PC-3 (cell line): ENCODE measurements at regions not wholly inside any gene's neighbourhood (a gene's known extent, or its start where the extent isn't known, plus 50 kb on each side); places are given as distances from the start of the nearest gene placed in this dataset.

Experiments
- ATAC-seq: fragments of 200-7000 bp; cut with Tn5 transposase; 2 replicates; pipeline ENCODE4 v1.9.1; 2020; ENCODE audit warnings: mild to moderate bottlenecking, moderate library complexity
- BruUV-seq: library from RNA; stranded (reverse); fragments of 400-500 nt; replicated peaks from 2 replicates; lab custom pipeline; 2021; lab: Mats Ljungman, UMichigan
- CTCF ChIA-PET: fragments of 300-600 bp; sonication (Branson Sonifier 250); formaldehyde crosslinking; loops from one replicate; lab custom pipeline; 2022; ENCODE audit warnings: antibody characterized with exemption; lab: Charles Lee
- POLR2A ChIA-PET: fragments of 300-600 bp; sonication (Branson Sonifier 250); formaldehyde crosslinking; loops from one replicate; lab custom pipeline; 2022; ENCODE audit warnings: antibody characterized with exemption; ENCODE audit not compliant: unreplicated experiment; lab: Charles Lee
- DNase-seq: peaks from one replicate; pipeline ENCODE4 v3.0.0-alpha.2; 2015
- H2AFZ ChIP-seq: fragments of 300-600 bp; sonication (generic); 2 replicates; pipeline ENCODE4 v1.6.0; 2016; ENCODE audit warnings: antibody characterized with exemption, low read length
- H3F3A ChIP-seq: fragments of 300-600 bp; sonication (generic); one replicate; pipeline ENCODE4 v1.6.0; 2017; ENCODE audit warnings: antibody characterized with exemption, low read length, control low read depth, mild to moderate bottlenecking; ENCODE audit not compliant: unreplicated experiment
- H3K27ac ChIP-seq: fragments of 300-600 bp; sonication (generic); 2 replicates; pipeline ENCODE4 v1.5.1; 2016; ENCODE audit warnings: mild to moderate bottlenecking, low read length
- H3K27me3 ChIP-seq: fragments of 300-600 bp; sonication (generic); 2 replicates; pipeline ENCODE4 v1.6.1; 2016; ENCODE audit warnings: low read length, mixed read lengths
- H3K36me3 ChIP-seq: fragments of 300-600 bp; sonication (generic); 2 replicates; pipeline ENCODE4 v1.6.1; 2016; ENCODE audit warnings: low read depth, mixed run types, low read length, mixed read lengths
- H3K4me1 ChIP-seq: fragments of 300-600 bp; sonication (generic); 2 replicates; pipeline ENCODE4 v1.5.1; 2016; ENCODE audit warnings: low read length; ENCODE audit not compliant: insufficient read depth
- H3K4me2 ChIP-seq: fragments of 300-600 bp; sonication (generic); 2 replicates; pipeline ENCODE4 v1.6.0; 2016; ENCODE audit warnings: low read length
- H3K4me3 ChIP-seq: fragments of 300-600 bp; sonication (generic); 2 replicates; pipeline ENCODE4 v1.5.1; 2016; ENCODE audit warnings: mild to moderate bottlenecking, low read length, mixed read lengths
- H3K79me2 ChIP-seq: fragments of 300-600 bp; sonication (generic); 2 replicates; pipeline ENCODE4 v1.6.1; 2017; ENCODE audit warnings: low read length, mixed read lengths
- H3K9ac ChIP-seq: fragments of 300-600 bp; sonication (generic); 2 replicates; pipeline ENCODE4 v1.6.0; 2016; ENCODE audit warnings: mild to moderate bottlenecking, low read length
- H3K9me2 ChIP-seq: fragments of 300-600 bp; sonication (generic); replicated peaks from 2 replicates; pipeline ENCODE4 v1.6.1; 2016; ENCODE audit warnings: mixed run types, low read length, mixed read lengths
- H3K9me3 ChIP-seq: fragments of 300-600 bp; sonication (generic); 2 replicates; pipeline ENCODE4 v1.6.1; 2016; ENCODE audit warnings: low read length, mixed read lengths
- H4K20me1 ChIP-seq: fragments of 300-600 bp; sonication (generic); 2 replicates; pipeline ENCODE4 v1.6.1; 2016; ENCODE audit warnings: low read length, mixed read lengths
- EZH2 ChIP-seq: fragments of 300-600 bp; sonication (generic); IDR thresholded peaks from one replicate; pipeline ENCODE4 v1.6.1; 2017; ENCODE audit warnings: antibody characterized with exemption, mild to moderate bottlenecking, low read length; ENCODE audit not compliant: unreplicated experiment
- EZH2phosphoT487 ChIP-seq: fragments of 300-600 bp; sonication (generic); IDR thresholded peaks from 2 replicates; pipeline ENCODE4 v1.6.1; 2018; ENCODE audit warnings: mild to moderate bottlenecking, antibody characterized with exemption, low read length, borderline replicate concordance
- intact Hi-C: fragments of 100-400 bp; cut with micrococcal nuclease; formaldehyde crosslinking; loops from 2 replicates; pipeline ENCODE4 v1.9.0; 2023
- TF ChIP-seq, protein P1 (sequence below): fragments of 300-600 bp; sonication (generic); conservative IDR thresholded peaks from 2 replicates; pipeline ENCODE4 v1.5.1; 2017; ENCODE audit warnings: antibody characterized with exemption, low read depth, mild to moderate bottlenecking, low read length

GRCh38 chr16:17839907-17840306 lies 369.1 kb upstream of the XYLT1 start:
- BruUV-seq: no TSS peak
- Histone ChIP-seq H3K4me3 (no peak overlapping the region), H3K27me3 (no peaks in the 10 kb centered on the region)

GRCh38 chr16:17839272-17839671 lies 368.5 kb upstream of the XYLT1 start:
- H4K20me1 ChIP-seq: no peaks in the 10 kb centered on the region
- no peak overlapping the region for H3K4me2 ChIP-seq
- no peaks in the 10 kb centered on the region for H3K9me3 ChIP-seq
- H3K9ac ChIP-seq: no peak overlapping the region
- ChIA-PET POLR2A (no interaction called here), CTCF (no interaction called here)
- H3K9me2 ChIP-seq: no peaks in the 10 kb centered on the region
- H3K4me3 ChIP-seq: no peak overlapping the region
- no peaks in the 10 kb centered on the region for H3K79me2 ChIP-seq
- H3F3A ChIP-seq: no peaks in the 10 kb centered on the region
- intact Hi-C loops: no loop called here
- H3K27me3 ChIP-seq: no peaks in the 10 kb centered on the region
- no peak for ATAC-seq
- no peak for DNase-seq
- H2AFZ ChIP-seq: no peak overlapping the region
- no peak for TF ChIP-seq EZH2
- TF ChIP-seq, protein P1, sequence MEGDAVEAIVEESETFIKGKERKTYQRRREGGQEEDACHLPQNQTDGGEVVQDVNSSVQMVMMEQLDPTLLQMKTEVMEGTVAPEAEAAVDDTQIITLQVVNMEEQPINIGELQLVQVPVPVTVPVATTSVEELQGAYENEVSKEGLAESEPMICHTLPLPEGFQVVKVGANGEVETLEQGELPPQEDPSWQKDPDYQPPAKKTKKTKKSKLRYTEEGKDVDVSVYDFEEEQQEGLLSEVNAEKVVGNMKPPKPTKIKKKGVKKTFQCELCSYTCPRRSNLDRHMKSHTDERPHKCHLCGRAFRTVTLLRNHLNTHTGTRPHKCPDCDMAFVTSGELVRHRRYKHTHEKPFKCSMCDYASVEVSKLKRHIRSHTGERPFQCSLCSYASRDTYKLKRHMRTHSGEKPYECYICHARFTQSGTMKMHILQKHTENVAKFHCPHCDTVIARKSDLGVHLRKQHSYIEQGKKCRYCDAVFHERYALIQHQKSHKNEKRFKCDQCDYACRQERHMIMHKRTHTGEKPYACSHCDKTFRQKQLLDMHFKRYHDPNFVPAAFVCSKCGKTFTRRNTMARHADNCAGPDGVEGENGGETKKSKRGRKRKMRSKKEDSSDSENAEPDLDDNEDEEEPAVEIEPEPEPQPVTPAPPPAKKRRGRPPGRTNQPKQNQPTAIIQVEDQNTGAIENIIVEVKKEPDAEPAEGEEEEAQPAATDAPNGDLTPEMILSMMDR: no peak
- no peak for TF ChIP-seq EZH2phosphoT487
- no peaks in the 10 kb centered on the region for H3K4me1 ChIP-seq
- no peak overlapping the region for H3K27ac ChIP-seq
- no peaks in the 10 kb centered on the region for H3K36me3 ChIP-seq
- no TSS peak for BruUV-seq

More at GRCh38 chr16:17839907-17840306, 369.1 kb upstream of the XYLT1 start:
- H3K9ac ChIP-seq: no peak overlapping the region
- no peaks in the 10 kb centered on the region for H4K20me1 ChIP-seq
- no peak for ATAC-seq
- DNase-seq: no peak
- H2AFZ ChIP-seq: no peak overlapping the region
- intact Hi-C loops: no loop called here
- no peaks in the 10 kb centered on the region for H3K79me2 ChIP-seq
- H3K4me1 ChIP-seq: no peaks in the 10 kb centered on the region
- no peaks in the 10 kb centered on the region for H3K9me2 ChIP-seq
- no peak overlapping the region for H3K27ac ChIP-seq
- H3F3A ChIP-seq: no peaks in the 10 kb centered on the region
- no peaks in the 10 kb centered on the region for H3K36me3 ChIP-seq
- TF ChIP-seq EZH2phosphoT487 (no peak), EZH2 (no peak)
- TF ChIP-seq, protein P1: no peak
- no peaks in the 10 kb centered on the region for H3K9me3 ChIP-seq
- CTCF ChIA-PET: no interaction called here
- POLR2A ChIA-PET: no interaction called here
- no peak overlapping the region for H3K4me2 ChIP-seq

- DNase-seq (peak; percentile 21), ATAC-seq (no peak)
- Histone ChIP-seq H3F3A (no peaks in the 10 kb centered on the region), H3K4me2 (no peak overlapping the region), H3K79me2 (no peaks in the 10 kb centered on the region), H4K20me1 (no peaks in the 10 kb centered on the region), H3K4me3 (no peak overlapping the region), H3K9ac (no peak overlapping the region), H3K4me1 (no peaks in the 10 kb centered on the region), H3K9me2 (no peaks in the 10 kb centered on the region), H3K36me3 (no peaks in the 10 kb centered on the region), H3K27me3 (no peaks in the 10 kb centered on the region), H3K27ac (no peak overlapping the region), H2AFZ (no peak overlapping the region), H3K9me3 (no peaks in the 10 kb centered on the region)
- ChIA-PET POLR2A (no interaction called here), CTCF (no interaction called here)
- intact Hi-C loops: no loop called here
- no peak for TF ChIP-seq EZH2phosphoT487
- TF ChIP-seq, protein P1: no peak
- no peak for TF ChIP-seq EZH2
- BruUV-seq: no TSS peak
These were observed 366.3 kb upstream of the XYLT1 start for GRCh38 chr16:17836868-17837602.
